T-helper 1 cell (primary cell): ENCODE measurements at regions not wholly inside any gene's neighbourhood (a gene's known extent, or its start where the extent isn't known, plus 50 kb on each side); places are given as distances from the start of the nearest gene placed in this dataset.
"Not testable (repeated sequence)": the region's sequence is repeated elsewhere in the genome, so short reads cannot be mapped to it uniquely, and the experiment has no call there.

Experiments
- DNase-seq, 5 donors: peaks; one replicate each; pipeline ENCODE4 v3.0.0-alpha.2; 2012 to 2020

- no peak for DNase-seq
Observed at GRCh38 chr5:116914869-116915504, 340.4 kb upstream of the SEMA6A start.

GRCh38 chr5:116912221-116912620 lies 337.6 kb upstream of the SEMA6A start:
- DNase-seq: no peak

- DNase-seq: no peak
Observed at GRCh38 chr5:116911074-116911473, 336.5 kb upstream of the SEMA6A start.

GRCh38 chr5:116908537-116908936 lies 333.9 kb upstream of the SEMA6A start:
- DNase-seq: no peak

- no peak for DNase-seq
Observed at GRCh38 chr5:116905885-116906284, 331.3 kb upstream of the SEMA6A start.

GRCh38 chr5:116900793-116901192 lies 326.2 kb upstream of the SEMA6A start:
- DNase-seq: no peak

- no peak for DNase-seq
Observed at GRCh38 chr5:116898917-116899316, 324.3 kb upstream of the SEMA6A start.

- DNase-seq: no peak
Observed at GRCh38 chr5:116897291-116897690, 322.7 kb upstream of the SEMA6A start.

GRCh38 chr5:116896001-116896400 lies 321.4 kb upstream of the SEMA6A start:
- no peak for DNase-seq

GRCh38 chr5:116892993-116893392 lies 318.4 kb upstream of the SEMA6A start:
- DNase-seq: no peak

- no peak for DNase-seq
Observed at GRCh38 chr5:116887104-116887503, 312.5 kb upstream of the SEMA6A start.

GRCh38 chr5:116885825-116886224 lies 311.2 kb upstream of the SEMA6A start:
- DNase-seq: no peak

GRCh38 chr5:116883875-116884274 lies 309.3 kb upstream of the SEMA6A start:
- DNase-seq: no peak

GRCh38 chr5:116881921-116882531 lies 307.4 kb upstream of the SEMA6A start:
- DNase-seq: no peak

- DNase-seq: no peak
Observed at GRCh38 chr5:116880601-116881000, 306.0 kb upstream of the SEMA6A start.

- DNase-seq: no peak
Observed at GRCh38 chr5:116880150-116880549, 305.5 kb upstream of the SEMA6A start.

GRCh38 chr5:116876240-116876840 lies 301.7 kb upstream of the SEMA6A start:
- no peak for DNase-seq

- DNase-seq: no peak
Observed at GRCh38 chr5:116872986-116873385, 298.4 kb upstream of the SEMA6A start.

- no peak for DNase-seq
Observed at GRCh38 chr5:116872486-116872885, 297.9 kb upstream of the SEMA6A start.

- not testable (repeated sequence) for DNase-seq
Observed at GRCh38 chr5:116867825-116868224, 293.2 kb upstream of the SEMA6A start.

- DNase-seq: no peak
Observed at GRCh38 chr5:116865651-116866050, 291.0 kb upstream of the SEMA6A start.

GRCh38 chr5:116864838-116865190 lies 290.2 kb upstream of the SEMA6A start:
- DNase-seq: no peak

- no peak for DNase-seq
Observed at GRCh38 chr5:116864157-116864837, 289.7 kb upstream of the SEMA6A start.
